RWPE1 (cell line): ENCODE measurements at regions not wholly inside any gene's neighbourhood (a gene's known extent, or its start where the extent isn't known, plus 50 kb on each side); places are given as distances from the start of the nearest gene placed in this dataset.

Source experiments
- CTCF ChIA-PET: fragments of 350-600 bp; sonication (Branson Sonifier 250); formaldehyde crosslinking; extraction: SDS; loops from one replicate; lab custom pipeline; 2021; lab: Yijun Ruan, JAX
- POLR2A ChIA-PET: fragments of 400-600 bp; formaldehyde crosslinking; extraction: SDS; loops from one replicate; lab custom pipeline; 2020; ENCODE audit warnings: antibody characterized with exemption; ENCODE audit not compliant: low non-redundant PET; lab: Yijun Ruan, JAX
- DNase-seq: peaks from one replicate; pipeline ENCODE4 v3.0.0; 2012; ENCODE audit warnings: low spot score
- H3K27ac ChIP-seq: fragments of 450-650 bp; 2 replicates; pipeline ENCODE4 v1.5.1; 2017
- CTCF ChIP-seq: fragments of 450-650 bp; conservative IDR thresholded peaks from 2 replicates; pipeline ENCODE4 v1.5.1; 2017; ENCODE audit warnings: low read depth, mild to moderate bottlenecking

GRCh38 chr5:67816456-67816855, 399.1 kb upstream of the PIK3R1 start:
- no peak overlapping the region for H3K27ac ChIP-seq
- TF ChIP-seq CTCF = no peak
- no peak for DNase-seq
- ChIA-PET CTCF (no interaction called here), POLR2A (no interaction called here)

DNA sequence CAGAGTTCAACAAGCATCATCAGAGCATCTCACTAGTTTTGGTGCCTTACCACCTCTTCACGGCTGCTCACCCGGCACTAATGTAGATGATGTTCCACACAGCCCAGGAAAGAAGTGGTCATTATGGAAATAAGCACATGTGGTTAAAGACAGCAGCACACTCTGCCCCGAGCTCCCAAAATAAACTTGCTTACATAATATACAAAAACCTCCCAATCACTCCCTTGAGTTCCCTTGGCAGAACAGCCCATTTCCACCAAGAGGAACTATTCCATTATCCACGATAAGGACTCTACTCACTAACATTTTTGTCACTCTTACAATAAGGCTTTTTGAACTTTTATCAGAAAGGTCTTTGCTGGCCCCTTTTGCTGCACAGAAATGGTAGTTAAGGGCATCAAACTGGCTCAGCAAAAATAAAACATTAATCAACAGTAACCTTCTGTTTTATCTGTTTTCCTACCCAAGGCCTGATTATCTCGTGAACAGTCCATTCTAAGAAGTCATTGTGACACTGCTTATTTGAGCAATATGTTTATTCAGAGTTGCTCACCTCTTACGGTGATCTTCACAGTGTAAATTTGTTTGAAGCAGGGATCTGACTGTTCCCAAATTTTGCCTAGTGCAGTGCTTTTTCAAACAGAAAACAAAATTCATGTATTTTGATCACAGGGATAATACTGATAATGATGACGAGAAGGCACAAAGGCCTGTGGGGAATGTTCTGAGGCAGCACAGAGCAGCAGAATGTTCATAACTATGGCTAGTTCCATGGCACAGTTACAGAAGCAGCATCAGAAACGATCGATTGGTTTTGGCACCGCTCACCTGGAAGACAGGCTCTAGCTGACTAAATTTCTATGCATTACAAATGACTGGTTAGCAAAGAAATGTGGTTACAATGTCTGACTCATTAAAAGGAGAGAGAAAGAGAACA, 399.8 kb upstream of the PIK3R1 start:
- ChIA-PET POLR2A (no interaction called here), CTCF (interaction anchor here (0.8 kb wide), 1 partner anchor 372 kb away, joined by 3 read pairs; no protein-coding TSS in a partner anchor)
- H3K27ac ChIP-seq = no peak overlapping the region
- peak; percentile 90 for DNase-seq
- TF ChIP-seq CTCF = no peak

- no peak for TF ChIP-seq CTCF
- DNase-seq = no peak
- ChIA-PET POLR2A (no interaction called here), CTCF (interaction anchor here (0.6 to 0.8 kb wide), 2 partner anchors 15 to 373 kb away, joined by 3 read pairs; no protein-coding TSS in a partner anchor)
- H3K27ac ChIP-seq = no peak overlapping the region
These were observed 400.8 kb upstream of the PIK3R1 start for GRCh38 chr5:67814569-67815311.

- ChIA-PET CTCF (no interaction called here), POLR2A (interaction anchor here (0.6 kb wide), 1 partner anchor 44 kb away, joined by 4 read pairs; no protein-coding TSS in a partner anchor)
- H3K27ac ChIP-seq = no peak overlapping the region
- no peak for TF ChIP-seq CTCF
- no peak for DNase-seq
These were observed 401.5 kb upstream of the PIK3R1 start for GRCh38 chr5:67813877-67814539.

- ChIA-PET POLR2A (no interaction called here), CTCF (no interaction called here)
- no peak for DNase-seq
- H3K27ac ChIP-seq = no peak overlapping the region
- TF ChIP-seq CTCF = no peak
These were observed 406.0 kb upstream of the PIK3R1 start for GRCh38 chr5:67809589-67809988.

GRCh38 chr5:67808340-67808739, 407.2 kb upstream of the PIK3R1 start:
- no peak overlapping the region for H3K27ac ChIP-seq
- no peak for TF ChIP-seq CTCF
- POLR2A ChIA-PET = no interaction called here
- DNase-seq = no peak
- CTCF ChIA-PET = interaction anchor here (0.7 kb wide), 1 partner anchor 58 kb away, joined by 4 read pairs; no protein-coding TSS in a partner anchor
